ENCODE measurements at regions not wholly inside any gene's neighbourhood (a gene's known extent, or its start where the extent isn't known, plus 50 kb on each side); places are given as distances from the start of the nearest gene placed in this dataset.

- Histone ChIP-seq H3K4me3 (no peak overlapping the region), H3K27me3 (no peaks in the 10 kb centered on the region), H3K27ac (no peak overlapping the region), H3K4me1 (no peaks in the 10 kb centered on the region), H3K9me3 (no peaks in the 10 kb centered on the region), H3K36me3 (no peaks in the 10 kb centered on the region)
- no peak for ATAC-seq
- intact Hi-C loops (cut with DNase I): no loop called here
- TF ChIP-seq CTCF (IDR thresholded peaks at IDR 0.05) (no peak), POLR2A (IDR thresholded peaks at IDR 0.05) (no peak)
- no peak for DNase-seq
- WGBS (ENCODE audit: insufficient coverage, low coverage, low lambda C conversion rate, missing lambda C conversion rate): 17% methylated on average over 4 of the region's 10 CpGs
Observed at GRCh38 chr17:79305376-79305767, 230.7 kb downstream of the ENGASE start.

GRCh38 chr17:79304884-79305283, 230.3 kb downstream of the ENGASE start:
- Histone ChIP-seq H3K9me3 (no peaks in the 10 kb centered on the region), H3K36me3 (no peaks in the 10 kb centered on the region), H3K27me3 (no peaks in the 10 kb centered on the region), H3K27ac (no peak overlapping the region), H3K4me1 (no peaks in the 10 kb centered on the region), H3K4me3 (no peak overlapping the region)
- 49% methylated on average over 6 of the region's 13 CpGs for WGBS (ENCODE audit: insufficient coverage, low coverage, low lambda C conversion rate, missing lambda C conversion rate)
- DNase-seq: no peak
- ATAC-seq: no peak
- no peak for TF ChIP-seq POLR2A (IDR thresholded peaks at IDR 0.05)
- TF ChIP-seq CTCF (IDR thresholded peaks at IDR 0.05): no peak
- intact Hi-C loops (cut with DNase I): no loop called here

- Histone ChIP-seq H3K9me3 (no peaks in the 10 kb centered on the region), H3K36me3 (no peaks in the 10 kb centered on the region), H3K27ac (no peak overlapping the region), H3K4me3 (no peak overlapping the region), H3K4me1 (no peaks in the 10 kb centered on the region), H3K27me3 (no peaks in the 10 kb centered on the region)
- TF ChIP-seq CTCF (IDR thresholded peaks at IDR 0.05): no peak
- TF ChIP-seq POLR2A (IDR thresholded peaks at IDR 0.05): no peak
- ATAC-seq (no peak), DNase-seq (no peak)
- intact Hi-C loops (cut with DNase I): no loop called here
- WGBS (ENCODE audit: insufficient coverage, low coverage, low lambda C conversion rate, missing lambda C conversion rate): 76% methylated on average over 7 of the region's 7 CpGs
Observed at GRCh38 chr17:79303641-79304205, 229.1 kb downstream of the ENGASE start.

- Histone ChIP-seq H3K36me3 (no peaks in the 10 kb centered on the region), H3K4me1 (no peaks in the 10 kb centered on the region), H3K9me3 (no peaks in the 10 kb centered on the region), H3K27ac (no peak overlapping the region), H3K4me3 (no peak overlapping the region), H3K27me3 (no peaks in the 10 kb centered on the region)
- intact Hi-C loops (cut with DNase I): no loop called here
- WGBS (ENCODE audit: insufficient coverage, low coverage, low lambda C conversion rate, missing lambda C conversion rate): 48% methylated on average over 5 of the region's 8 CpGs
- ATAC-seq: no peak
- TF ChIP-seq POLR2A (IDR thresholded peaks at IDR 0.05) (no peak), CTCF (IDR thresholded peaks at IDR 0.05) (no peak)
- no peak for DNase-seq
Observed at GRCh38 chr17:79301469-79301868, 226.8 kb downstream of the ENGASE start.

- H3K4me1 ChIP-seq: no peaks in the 10 kb centered on the region
- WGBS (ENCODE audit: insufficient coverage, low coverage, low lambda C conversion rate, missing lambda C conversion rate): 58% methylated on average over 7 of the region's 7 CpGs
- no peaks in the 10 kb centered on the region for H3K27me3 ChIP-seq
- TF ChIP-seq CTCF (IDR thresholded peaks at IDR 0.05): no peak
- TF ChIP-seq POLR2A (IDR thresholded peaks at IDR 0.05): no peak
- intact Hi-C loops (cut with DNase I): no loop called here
- DNase-seq (no peak), ATAC-seq (no peak)
- no peaks in the 10 kb centered on the region for H3K36me3 ChIP-seq
- no peak overlapping the region for H3K4me3 ChIP-seq
- no peak overlapping the region for H3K27ac ChIP-seq
- H3K9me3 ChIP-seq: no peaks in the 10 kb centered on the region
Observed at GRCh38 chr17:79299349-79299748, 224.7 kb downstream of the ENGASE start.
